ENCODE measurements at regions not wholly inside any gene's neighbourhood (a gene's known extent, or its start where the extent isn't known, plus 50 kb on each side); places are given as distances from the start of the nearest gene placed in this dataset.
A peak's percentile ranks its signal among the peaks of the same experiment; 100 is the strongest.

- H3K4me3 Mint-ChIP-seq: peak overlapping the region; percentile 6
- ATAC-seq (replicated peaks; ENCODE audit: extremely low read depth, poor library complexity, severe bottlenecking) (no peak), DNase-seq (ENCODE audit: low spot score in 2 of 2) (peak in 1 of 2 donors; percentile 26)
- no peaks in the 10 kb centered on the region for H3K9me3 Mint-ChIP-seq
- no peak overlapping the region for H3K27ac Mint-ChIP-seq (ENCODE audit: low read depth)
- peaks cover 7% of the 10 kb centered on the region for H3K4me1 Mint-ChIP-seq
- H3K27me3 Mint-ChIP-seq: peaks cover 75% of the 10 kb centered on the region
- H3K36me3 Mint-ChIP-seq (ENCODE audit: insufficient read depth): no peaks in the 10 kb centered on the region
These were observed 168.7 kb upstream of the PRSS16 start for GRCh38 chr6:27078734-27079357.

DNA sequence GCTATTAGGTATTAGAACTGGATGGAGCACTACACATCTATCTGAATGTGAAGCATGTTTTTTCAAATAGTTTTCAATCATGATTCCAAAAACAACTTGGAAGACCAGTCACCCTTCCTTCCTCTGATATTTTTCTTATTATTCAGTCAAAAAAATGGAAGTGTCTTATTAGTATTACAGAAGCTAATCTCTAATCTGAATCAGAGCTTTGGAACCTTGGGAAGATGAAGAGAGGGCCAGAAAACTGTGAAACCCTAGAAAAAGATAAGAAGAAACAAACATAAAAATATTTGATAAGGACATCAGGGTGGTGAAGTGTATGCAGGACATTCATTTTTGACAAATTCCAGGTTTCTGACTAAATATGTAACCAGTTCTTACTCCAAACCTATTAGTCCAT is 166.3 kb upstream of the PRSS16 start:
- DNase-seq (ENCODE audit: low spot score in 2 of 2): no peak
- no peak overlapping the region for H3K4me3 Mint-ChIP-seq
- H3K27ac Mint-ChIP-seq (ENCODE audit: low read depth): no peak overlapping the region
- H3K4me1 Mint-ChIP-seq: peaks cover 7% of the 10 kb centered on the region
- no peak for ATAC-seq (replicated peaks; ENCODE audit: extremely low read depth, poor library complexity, severe bottlenecking)
- peaks cover 69% of the 10 kb centered on the region for H3K27me3 Mint-ChIP-seq
- H3K9me3 Mint-ChIP-seq: no peaks in the 10 kb centered on the region
- H3K36me3 Mint-ChIP-seq (ENCODE audit: insufficient read depth): no peaks in the 10 kb centered on the region

DNA sequence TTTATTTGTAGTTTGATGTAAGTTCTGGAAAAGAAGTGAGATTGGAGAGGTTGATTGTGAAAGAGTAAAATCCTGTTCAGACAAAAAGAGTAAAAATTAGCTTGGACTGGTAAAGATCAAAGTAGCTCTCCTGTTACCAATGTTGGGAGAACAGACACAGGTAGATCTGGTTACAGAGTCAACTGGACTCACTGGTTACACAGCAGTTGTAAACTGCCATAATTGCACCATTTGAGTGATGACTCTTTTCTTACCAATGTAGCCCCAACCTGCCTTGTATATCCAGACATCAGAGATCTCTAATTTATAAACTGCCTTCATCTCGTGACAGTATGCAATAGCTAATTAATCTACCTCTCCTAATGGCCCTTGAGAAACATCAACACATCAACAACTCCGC is 165.6 kb upstream of the PRSS16 start:
- H3K36me3 Mint-ChIP-seq (ENCODE audit: insufficient read depth): no peaks in the 10 kb centered on the region
- H3K4me3 Mint-ChIP-seq: no peak overlapping the region
- ATAC-seq (replicated peaks; ENCODE audit: extremely low read depth, poor library complexity, severe bottlenecking): no peak
- H3K27ac Mint-ChIP-seq (ENCODE audit: low read depth): no peak overlapping the region
- H3K9me3 Mint-ChIP-seq: no peaks in the 10 kb centered on the region
- H3K4me1 Mint-ChIP-seq: peaks cover 7% of the 10 kb centered on the region
- peaks cover 66% of the 10 kb centered on the region for H3K27me3 Mint-ChIP-seq
- no peak for DNase-seq (ENCODE audit: low spot score in 2 of 2)

- Mint-ChIP-seq H3K4me1 (peaks cover 6% of the 10 kb centered on the region), H3K36me3 (ENCODE audit: insufficient read depth) (peaks cover 4% of the 10 kb centered on the region), H3K27me3 (peaks cover 88% of the 10 kb centered on the region), H3K9me3 (no peaks in the 10 kb centered on the region), H3K27ac (ENCODE audit: low read depth) (no peak overlapping the region), H3K4me3 (no peak overlapping the region)
- DNase-seq (ENCODE audit: low spot score in 2 of 2) (no peak), ATAC-seq (replicated peaks; ENCODE audit: extremely low read depth, poor library complexity, severe bottlenecking) (no peak)
These were observed 159.4 kb upstream of the PRSS16 start for GRCh38 chr6:27088068-27088467.

- peaks cover 97% of the 10 kb centered on the region for H3K27me3 Mint-ChIP-seq
These were observed 155.7 kb upstream of the PRSS16 start for GRCh38 chr6:27091661-27092315.

DNA sequence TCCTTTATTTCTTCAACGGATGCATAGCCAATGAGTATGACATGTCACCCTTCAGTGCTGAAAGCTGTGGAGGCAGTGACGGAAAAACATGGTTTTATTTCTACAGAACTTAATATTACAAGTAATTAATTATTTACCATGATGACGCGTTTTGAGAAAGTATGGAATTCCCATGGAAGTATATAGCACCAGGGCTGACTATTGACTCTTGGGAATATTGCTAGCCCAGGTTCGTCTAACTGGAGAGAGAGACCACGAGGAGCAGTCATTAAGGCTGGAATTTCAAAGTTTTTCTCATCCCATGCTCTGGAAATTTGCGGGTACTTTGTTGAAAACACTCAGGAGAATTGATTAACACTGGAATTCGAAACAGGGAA is 155.2 kb upstream of the PRSS16 start:
- ATAC-seq (replicated peaks; ENCODE audit: extremely low read depth, poor library complexity, severe bottlenecking) (no peak), DNase-seq (ENCODE audit: low spot score in 2 of 2) (no peak)
- Mint-ChIP-seq H3K27me3 (peaks cover 97% of the 10 kb centered on the region), H3K36me3 (ENCODE audit: insufficient read depth) (peaks cover 4% of the 10 kb centered on the region), H3K4me3 (no peak overlapping the region), H3K9me3 (peaks cover 4% of the 10 kb centered on the region), H3K27ac (ENCODE audit: low read depth) (no peak overlapping the region), H3K4me1 (peaks cover 19% of the 10 kb centered on the region)

More at GRCh38 chr6:27091661-27092315, 155.7 kb upstream of the PRSS16 start:
- Mint-ChIP-seq H3K36me3 (ENCODE audit: insufficient read depth) (peaks cover 4% of the 10 kb centered on the region), H3K27ac (ENCODE audit: low read depth) (no peak overlapping the region), H3K4me3 (peak overlapping the region; percentile 22), H3K9me3 (no peaks in the 10 kb centered on the region), H3K4me1 (peaks cover 14% of the 10 kb centered on the region)
- DNase-seq (ENCODE audit: low spot score in 2 of 2) (no peak), ATAC-seq (replicated peaks; ENCODE audit: extremely low read depth, poor library complexity, severe bottlenecking) (no peak)

DNA sequence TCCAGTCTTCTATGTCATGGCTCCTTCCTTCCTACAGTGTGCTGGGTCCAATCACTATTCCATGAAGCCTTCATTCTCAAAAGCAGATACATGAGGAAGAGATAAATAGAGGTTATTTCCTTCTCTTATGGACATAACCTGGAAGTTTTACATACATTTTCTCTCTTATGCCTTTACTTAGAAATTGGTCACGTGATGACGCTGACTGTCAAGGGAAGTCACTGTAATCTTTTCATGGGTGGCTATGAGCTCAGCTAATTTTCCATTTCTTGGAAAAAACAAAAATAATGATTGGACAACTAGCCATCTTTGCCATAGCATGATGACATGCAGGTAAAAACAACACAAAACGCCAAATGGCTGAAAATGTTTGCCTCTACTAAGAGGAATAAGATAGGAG is 151.6 kb upstream of the PRSS16 start:
- Mint-ChIP-seq H3K27ac (ENCODE audit: low read depth) (no peak overlapping the region), H3K36me3 (ENCODE audit: insufficient read depth) (peaks cover 4% of the 10 kb centered on the region), H3K4me1 (peaks cover 23% of the 10 kb centered on the region), H3K9me3 (peaks cover 8% of the 10 kb centered on the region), H3K4me3 (peak overlapping the region; percentile 74), H3K27me3 (peaks cover 79% of the 10 kb centered on the region)
- DNase-seq (ENCODE audit: low spot score in 2 of 2): no peak
- no peak for ATAC-seq (replicated peaks; ENCODE audit: extremely low read depth, poor library complexity, severe bottlenecking)

GRCh38 chr6:27096834-27097511 is 150.5 kb upstream of the PRSS16 start:
- H3K27ac Mint-ChIP-seq (ENCODE audit: low read depth): peak overlapping the region; percentile 64
- peak overlapping the region; percentile 74 for H3K4me3 Mint-ChIP-seq
- no peak for ATAC-seq (replicated peaks; ENCODE audit: extremely low read depth, poor library complexity, severe bottlenecking)
- H3K27me3 Mint-ChIP-seq: peaks cover 69% of the 10 kb centered on the region
- H3K9me3 Mint-ChIP-seq: peaks cover 8% of the 10 kb centered on the region
- H3K4me1 Mint-ChIP-seq: peaks cover 19% of the 10 kb centered on the region
- H3K36me3 Mint-ChIP-seq (ENCODE audit: insufficient read depth): peaks cover 2% of the 10 kb centered on the region
- DNase-seq (ENCODE audit: low spot score in 2 of 2): no peak

- ATAC-seq (replicated peaks; ENCODE audit: extremely low read depth, poor library complexity, severe bottlenecking) (no peak), DNase-seq (ENCODE audit: low spot score in 2 of 2) (no peak)
- H3K27ac Mint-ChIP-seq (ENCODE audit: low read depth): no peak overlapping the region
- H3K4me1 Mint-ChIP-seq: peaks cover 16% of the 10 kb centered on the region
- H3K9me3 Mint-ChIP-seq: peaks cover 8% of the 10 kb centered on the region
- H3K4me3 Mint-ChIP-seq: no peak overlapping the region
- peaks cover 58% of the 10 kb centered on the region for H3K27me3 Mint-ChIP-seq
- no peaks in the 10 kb centered on the region for H3K36me3 Mint-ChIP-seq (ENCODE audit: insufficient read depth)
These were observed 148.5 kb upstream of the PRSS16 start for GRCh38 chr6:27098956-27099355.

GRCh38 chr6:27100921-27101320 is 146.6 kb upstream of the PRSS16 start:
- H3K27ac Mint-ChIP-seq (ENCODE audit: low read depth): no peak overlapping the region
- peaks cover 8% of the 10 kb centered on the region for H3K9me3 Mint-ChIP-seq
- peaks cover 16% of the 10 kb centered on the region for H3K4me1 Mint-ChIP-seq
- H3K4me3 Mint-ChIP-seq: no peak overlapping the region
- no peak for ATAC-seq (replicated peaks; ENCODE audit: extremely low read depth, poor library complexity, severe bottlenecking)
- no peak for DNase-seq (ENCODE audit: low spot score in 2 of 2)
- no peaks in the 10 kb centered on the region for H3K36me3 Mint-ChIP-seq (ENCODE audit: insufficient read depth)
- H3K27me3 Mint-ChIP-seq: peaks cover 40% of the 10 kb centered on the region

DNA sequence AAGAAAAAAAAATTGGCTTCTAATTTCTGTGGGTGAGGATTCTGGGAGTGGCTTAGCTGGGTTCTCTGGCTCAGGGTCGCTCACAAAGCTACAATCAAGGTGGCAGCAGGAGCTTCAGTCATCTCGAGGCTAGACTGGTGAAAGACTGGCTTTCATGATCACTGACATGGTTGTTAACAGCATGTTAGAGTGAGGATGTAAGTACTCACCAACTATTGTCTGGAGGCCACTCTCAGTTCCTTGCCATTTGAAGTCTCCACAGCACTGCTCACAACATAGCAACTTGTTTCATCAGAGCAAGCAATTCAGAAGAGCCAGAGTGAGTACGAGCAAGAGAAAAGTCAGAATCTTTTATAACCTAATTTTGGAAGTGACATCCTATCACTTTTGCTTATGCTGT is 145.7 kb upstream of the PRSS16 start:
- H3K27ac Mint-ChIP-seq (ENCODE audit: low read depth): no peak overlapping the region
- ATAC-seq (replicated peaks; ENCODE audit: extremely low read depth, poor library complexity, severe bottlenecking): no peak
- no peak overlapping the region for H3K4me3 Mint-ChIP-seq

GRCh38 chr6:27106382-27106781 is 141.1 kb upstream of the PRSS16 start:
- Mint-ChIP-seq H3K9me3 (no peaks in the 10 kb centered on the region), H3K27me3 (peaks cover 42% of the 10 kb centered on the region), H3K4me3 (no peak overlapping the region), H3K27ac (ENCODE audit: low read depth) (no peak overlapping the region), H3K36me3 (ENCODE audit: insufficient read depth) (no peaks in the 10 kb centered on the region), H3K4me1 (no peaks in the 10 kb centered on the region)
- ATAC-seq (replicated peaks; ENCODE audit: extremely low read depth, poor library complexity, severe bottlenecking) (no peak), DNase-seq (ENCODE audit: low spot score in 2 of 2) (no peak)

More for the DNA sequence above, 145.7 kb upstream of the PRSS16 start:
- Mint-ChIP-seq H3K27me3 (peaks cover 31% of the 10 kb centered on the region), H3K4me1 (peaks cover 9% of the 10 kb centered on the region), H3K36me3 (ENCODE audit: insufficient read depth) (no peaks in the 10 kb centered on the region), H3K9me3 (peaks cover 8% of the 10 kb centered on the region)
- no peak for DNase-seq (ENCODE audit: low spot score in 2 of 2)

- Mint-ChIP-seq H3K36me3 (ENCODE audit: insufficient read depth) (no peaks in the 10 kb centered on the region), H3K27me3 (peaks cover 64% of the 10 kb centered on the region)
- no peak for ATAC-seq (replicated peaks; ENCODE audit: extremely low read depth, poor library complexity, severe bottlenecking)
These were observed 135.8 kb upstream of the PRSS16 start for GRCh38 chr6:27111743-27112142.

More at GRCh38 chr6:27111743-27112142, 135.8 kb upstream of the PRSS16 start:
- peaks cover 5% of the 10 kb centered on the region for H3K4me1 Mint-ChIP-seq
- H3K4me3 Mint-ChIP-seq: no peak overlapping the region
- DNase-seq (ENCODE audit: low spot score in 2 of 2): no peak
- H3K9me3 Mint-ChIP-seq: no peaks in the 10 kb centered on the region
- H3K27ac Mint-ChIP-seq (ENCODE audit: low read depth): no peak overlapping the region
